Upper lobe of left lung (tissue), 6 donors: ENCODE measurements at regions not wholly inside any gene's neighbourhood (a gene's known extent, or its start where the extent isn't known, plus 50 kb on each side); places are given as distances from the start of the nearest gene placed in this dataset.
"Not testable (repeated sequence)": the region's sequence is repeated elsewhere in the genome, so short reads cannot be mapped to it uniquely, and the experiment has no call there.

Source experiments
- ATAC-seq, 2 donors: fragments of 200-7000 bp; cut with Tn5 transposase; one replicate each; pipeline ENCODE4 v1.9.1; 2022; ENCODE audit warnings: mild to moderate bottlenecking in 2 of 2, moderate library complexity in 2 of 2; ENCODE audit not compliant: low FRiP score in 2 of 2
- DNase-seq, 2 donors: peaks; one replicate each; pipeline ENCODE4 v3.0.0-alpha.2; 2019 to 2020
- H3K27ac ChIP-seq, 4 donors: fragments of 200-600 bp; sonication (generic); one replicate each; pipeline ENCODE4 v1.5.1; 2016 to 2019
- H3K27me3 ChIP-seq, 4 donors: fragments of 200-600 bp; sonication (generic); one replicate each; pipeline ENCODE4 v1.5.1; 2017 to 2019
- H3K36me3 ChIP-seq, 4 donors: fragments of 200-600 bp; sonication (generic); one replicate each; pipeline ENCODE4 v1.5.1; 2016 to 2019
- H3K4me1 ChIP-seq, 4 donors: fragments of 200-600 bp; sonication (generic); one replicate each; pipeline ENCODE4 v1.5.1; 2018 to 2019
- H3K4me3 ChIP-seq, 4 donors: fragments of 200-600 bp; sonication (generic); one replicate each; pipeline ENCODE4 v1.5.1; 2017 to 2019; ENCODE audit warnings: mild to moderate bottlenecking in 2 of 4, moderate library complexity in 1 of 4
- H3K9me3 ChIP-seq, 4 donors: fragments of 200-600 bp; sonication (generic); one replicate each; pipeline ENCODE4 v1.5.1; 2018 to 2019
- EP300 ChIP-seq, 4 donors: sonication (generic); formaldehyde crosslinking; IDR thresholded peaks; one replicate each; pipeline ENCODE4 v1.5.1; 2017; ENCODE audit warnings: antibody characterized with exemption in 4 of 4, control low read depth in 2 of 4
- POLR2A ChIP-seq, 4 donors: fragments of 450-650 bp; IDR thresholded peaks; one replicate each; pipeline ENCODE4 v1.5.1; 2016 to 2017; ENCODE audit warnings: antibody characterized with exemption in 4 of 4, mild to moderate bottlenecking in 2 of 4
- POLR2AphosphoS5 ChIP-seq, 2 donors: sonication (generic); formaldehyde crosslinking; IDR thresholded peaks; one replicate each; pipeline ENCODE4 v1.5.1; 2017; ENCODE audit warnings: antibody characterized with exemption in 2 of 2
- WGBS, 2 donors: methylation state at CpG; one replicate each; pipeline ENCODE4 v1.1.5; 2017 to 2018; 5-methylcytosine and 5-hydroxymethylcytosine counted together
- TF ChIP-seq, protein P1 (sequence below), 6 experiments: fragments of 450-650 bp in 4 of 6; fragments of 200-600 bp in 2 of 6; sonication (generic) in 2 of 6; IDR thresholded peaks; one replicate each; pipeline ENCODE4 v1.5.1; 2016 to 2019; ENCODE audit warnings: antibody characterized with exemption in 6 of 6
- donor health status: DM: no; HTN: no; CAD: no; lungs with moderate emphysema.
- donor health status: DM: no; HTN: yes; CAD: no; lungs with severe emphysema.

DNA sequence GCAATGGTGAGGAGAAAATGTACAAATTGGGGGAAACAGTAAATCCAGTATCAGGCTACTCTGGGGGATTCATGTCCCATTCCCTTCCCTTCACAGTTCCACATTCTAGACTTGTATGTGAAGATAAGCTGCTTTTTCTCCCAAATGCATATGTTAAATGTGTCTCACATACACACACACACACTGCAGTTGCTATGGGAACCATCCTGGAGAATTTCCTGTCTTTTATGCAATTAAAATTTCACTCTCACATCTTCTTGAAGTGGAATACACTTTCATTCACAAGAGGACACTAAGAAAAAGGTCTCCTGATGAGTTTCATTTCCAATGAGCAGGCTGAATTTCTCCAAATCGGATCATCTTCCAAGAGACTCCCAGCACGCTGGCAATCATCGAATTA lies 366.0 kb downstream of the LRATD1 start:
- H3K4me1 ChIP-seq, result no peaks in the 10 kb centered on the region
- WGBS, 2 donors, result 93 to 96% methylated on average over 3 of the region's 3 CpGs
- H3K36me3 ChIP-seq, result no peaks in the 10 kb centered on the region
- H3K4me3 ChIP-seq, result no peak overlapping the region
- H3K9me3 ChIP-seq, result no peaks in the 10 kb centered on the region
- no peak for ATAC-seq
- H3K27ac ChIP-seq, result no peak overlapping the region
- DNase-seq, result no peak
- H3K27me3 ChIP-seq, result no peaks in the 10 kb centered on the region
- TF ChIP-seq, protein P1, sequence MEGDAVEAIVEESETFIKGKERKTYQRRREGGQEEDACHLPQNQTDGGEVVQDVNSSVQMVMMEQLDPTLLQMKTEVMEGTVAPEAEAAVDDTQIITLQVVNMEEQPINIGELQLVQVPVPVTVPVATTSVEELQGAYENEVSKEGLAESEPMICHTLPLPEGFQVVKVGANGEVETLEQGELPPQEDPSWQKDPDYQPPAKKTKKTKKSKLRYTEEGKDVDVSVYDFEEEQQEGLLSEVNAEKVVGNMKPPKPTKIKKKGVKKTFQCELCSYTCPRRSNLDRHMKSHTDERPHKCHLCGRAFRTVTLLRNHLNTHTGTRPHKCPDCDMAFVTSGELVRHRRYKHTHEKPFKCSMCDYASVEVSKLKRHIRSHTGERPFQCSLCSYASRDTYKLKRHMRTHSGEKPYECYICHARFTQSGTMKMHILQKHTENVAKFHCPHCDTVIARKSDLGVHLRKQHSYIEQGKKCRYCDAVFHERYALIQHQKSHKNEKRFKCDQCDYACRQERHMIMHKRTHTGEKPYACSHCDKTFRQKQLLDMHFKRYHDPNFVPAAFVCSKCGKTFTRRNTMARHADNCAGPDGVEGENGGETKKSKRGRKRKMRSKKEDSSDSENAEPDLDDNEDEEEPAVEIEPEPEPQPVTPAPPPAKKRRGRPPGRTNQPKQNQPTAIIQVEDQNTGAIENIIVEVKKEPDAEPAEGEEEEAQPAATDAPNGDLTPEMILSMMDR (IDR thresholded peaks at IDR 0.05), result no peak
- no peak for TF ChIP-seq POLR2A (IDR thresholded peaks at IDR 0.05)
- no peak for TF ChIP-seq POLR2AphosphoS5 (IDR thresholded peaks at IDR 0.05)
- no peak for TF ChIP-seq EP300 (IDR thresholded peaks at IDR 0.05)

DNA sequence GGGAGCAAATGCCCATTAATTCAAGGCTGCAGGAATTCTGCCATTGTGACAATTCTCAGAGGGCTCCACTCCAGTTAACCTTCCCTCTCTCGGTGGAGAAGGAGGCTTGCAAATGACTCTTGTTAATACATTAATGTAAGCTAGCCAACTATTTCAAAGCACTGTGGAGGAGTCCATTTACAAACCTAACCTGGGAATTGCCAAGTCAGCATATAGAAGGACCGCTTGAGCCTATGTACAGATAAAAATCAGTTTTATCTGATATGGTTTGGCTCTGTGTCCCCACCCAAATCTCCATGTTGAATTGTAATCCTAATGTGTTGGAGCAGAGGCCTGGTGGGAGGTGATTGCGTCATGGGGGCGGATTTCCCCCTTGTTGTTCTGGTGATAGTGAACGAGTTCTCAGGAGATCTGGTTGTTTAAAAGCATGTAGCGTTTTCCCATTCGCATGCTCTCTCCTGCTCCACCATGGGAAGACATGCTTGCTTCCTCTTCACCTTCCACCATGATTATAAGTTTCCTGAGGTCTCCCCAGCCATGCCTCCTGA lies 366.7 kb downstream of the LRATD1 start:
- TF ChIP-seq EP300 (IDR thresholded peaks at IDR 0.05), result no peak
- no peak for TF ChIP-seq POLR2AphosphoS5 (IDR thresholded peaks at IDR 0.05)
- TF ChIP-seq POLR2A (IDR thresholded peaks at IDR 0.05), result no peak
- TF ChIP-seq, protein P1 (IDR thresholded peaks at IDR 0.05), result no peak
- 82 to 86% methylated on average over 7 of the region's 7 CpGs for whole genome bisulfite sequencing, 2 donors
- H3K9me3 ChIP-seq, result no peaks in the 10 kb centered on the region
- no peak overlapping the region for H3K27ac ChIP-seq
- no peaks in the 10 kb centered on the region for H3K36me3 ChIP-seq
- ATAC-seq (no peak), DNase-seq (no peak)
- no peaks in the 10 kb centered on the region for H3K27me3 ChIP-seq
- no peaks in the 10 kb centered on the region for H3K4me1 ChIP-seq
- H3K4me3 ChIP-seq, result no peak overlapping the region

DNA sequence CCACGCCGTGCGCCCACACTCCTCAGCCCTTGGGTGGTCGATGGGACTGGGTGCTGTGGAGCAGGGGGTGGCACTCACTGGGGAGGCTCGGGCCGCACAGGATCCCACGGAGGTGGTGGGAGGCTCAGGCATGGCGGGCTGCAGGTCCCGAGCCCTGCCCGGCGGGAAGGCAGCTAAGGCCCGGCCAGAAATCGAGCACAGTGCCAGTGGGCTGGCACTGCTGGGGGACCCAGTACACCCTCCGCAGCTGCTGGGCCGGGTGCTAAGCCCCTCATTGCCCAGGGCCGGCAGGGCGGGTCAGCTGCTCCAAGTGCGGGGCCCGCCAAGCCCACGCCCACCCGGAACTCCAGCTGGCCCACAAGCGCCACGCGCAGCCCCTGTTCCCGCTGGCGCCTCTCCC lies 370.0 kb downstream of the LRATD1 start:
- not testable (repeated sequence) for ATAC-seq, H3K4me3 ChIP-seq, H3K27me3 ChIP-seq, H3K9me3 ChIP-seq, H3K27ac ChIP-seq, H3K4me1 ChIP-seq, H3K36me3 ChIP-seq
- peak in 1 of 2 donors; percentile 77 for DNase-seq
- 94 to 100% methylated on average over 7 to 13 of the region's 26 CpGs for WGBS, 2 donors

DNA sequence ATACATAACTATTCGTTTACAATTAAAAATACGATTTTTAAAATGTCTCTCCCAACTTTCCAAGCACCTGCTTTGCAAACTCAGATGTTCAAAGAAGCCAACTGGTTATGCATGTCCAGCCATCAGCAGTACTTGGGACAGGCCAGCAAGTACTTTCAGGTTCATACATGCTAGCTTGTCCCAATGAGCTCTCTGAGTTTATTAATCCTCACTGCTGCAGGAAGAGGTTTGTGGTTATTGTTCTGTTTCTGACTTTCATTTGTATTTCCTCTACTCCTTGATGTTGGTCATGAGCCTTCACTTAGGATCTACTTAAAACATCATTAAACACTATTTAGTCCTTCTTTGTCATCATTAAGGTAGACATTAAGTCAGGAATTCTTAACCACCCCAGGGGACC lies 374.1 kb downstream of the LRATD1 start:
- H3K27me3 ChIP-seq, result no peaks in the 10 kb centered on the region
- H3K4me3 ChIP-seq, result no peak overlapping the region
- 73 to 85% methylated on average over 2 of the region's 2 CpGs for WGBS, 2 donors
- no peak for TF ChIP-seq EP300 (IDR thresholded peaks at IDR 0.05)
- TF ChIP-seq, protein P1 (IDR thresholded peaks at IDR 0.05), result no peak
- TF ChIP-seq POLR2AphosphoS5 (IDR thresholded peaks at IDR 0.05), result no peak
- TF ChIP-seq POLR2A (IDR thresholded peaks at IDR 0.05), result no peak
- ATAC-seq, result no peak
- H3K4me1 ChIP-seq, result no peaks in the 10 kb centered on the region
- no peaks in the 10 kb centered on the region for H3K36me3 ChIP-seq
- no peak overlapping the region for H3K27ac ChIP-seq
- peaks cover 0 to 3% (median 0%) of the 10 kb centered on the region in 4 donors for H3K9me3 ChIP-seq
- no peak for DNase-seq

- H3K36me3 ChIP-seq, result no peaks in the 10 kb centered on the region
- TF ChIP-seq POLR2AphosphoS5 (IDR thresholded peaks at IDR 0.05) (no peak), POLR2A (IDR thresholded peaks at IDR 0.05) (no peak), EP300 (IDR thresholded peaks at IDR 0.05) (no peak)
- TF ChIP-seq, protein P1 (IDR thresholded peaks at IDR 0.05), result no peak
- H3K27ac ChIP-seq, result no peak overlapping the region
- H3K4me3 ChIP-seq, result no peak overlapping the region
- no peaks in the 10 kb centered on the region for H3K4me1 ChIP-seq
- H3K27me3 ChIP-seq, result no peaks in the 10 kb centered on the region
- H3K9me3 ChIP-seq, result peaks cover 0 to 14% (median 3%) of the 10 kb centered on the region in 4 donors
- ATAC-seq (no peak), DNase-seq (no peak)
- 69 to 81% methylated on average over 4 of the region's 4 CpGs for WGBS, 2 donors
Observed at GRCh38 chr2:15009681-15010080, 377.2 kb downstream of the LRATD1 start.
